Omental fat pad (tissue), 3 donors: ENCODE measurements at regions not wholly inside any gene's neighbourhood (a gene's known extent, or its start where the extent isn't known, plus 50 kb on each side); places are given as distances from the start of the nearest gene placed in this dataset.
A peak's percentile ranks its signal among the peaks of the same experiment; 100 is the strongest.

Source experiments
- ATAC-seq: fragments of 150-250 bp; one replicate; pipeline ENCODE4 v1.9.1; 2016; ENCODE audit warnings: mild to moderate bottlenecking, moderate library complexity; ENCODE audit not compliant: low FRiP score
- DNase-seq: peaks from one replicate; pipeline ENCODE4 v3.0.0-alpha.2; 2019; ENCODE audit warnings: low spot score
- TF ChIP-seq, protein P1 (sequence below), 3 donors: fragments of 450-650 bp; IDR thresholded peaks; one replicate each; pipeline ENCODE4 v1.5.1; 2016 to 2017; ENCODE audit warnings: antibody characterized with exemption in 3 of 3, mild to moderate bottlenecking in 3 of 3, moderate library complexity in 2 of 3

- DNase-seq (no peak), ATAC-seq (no peak)
- TF ChIP-seq, protein P1, sequence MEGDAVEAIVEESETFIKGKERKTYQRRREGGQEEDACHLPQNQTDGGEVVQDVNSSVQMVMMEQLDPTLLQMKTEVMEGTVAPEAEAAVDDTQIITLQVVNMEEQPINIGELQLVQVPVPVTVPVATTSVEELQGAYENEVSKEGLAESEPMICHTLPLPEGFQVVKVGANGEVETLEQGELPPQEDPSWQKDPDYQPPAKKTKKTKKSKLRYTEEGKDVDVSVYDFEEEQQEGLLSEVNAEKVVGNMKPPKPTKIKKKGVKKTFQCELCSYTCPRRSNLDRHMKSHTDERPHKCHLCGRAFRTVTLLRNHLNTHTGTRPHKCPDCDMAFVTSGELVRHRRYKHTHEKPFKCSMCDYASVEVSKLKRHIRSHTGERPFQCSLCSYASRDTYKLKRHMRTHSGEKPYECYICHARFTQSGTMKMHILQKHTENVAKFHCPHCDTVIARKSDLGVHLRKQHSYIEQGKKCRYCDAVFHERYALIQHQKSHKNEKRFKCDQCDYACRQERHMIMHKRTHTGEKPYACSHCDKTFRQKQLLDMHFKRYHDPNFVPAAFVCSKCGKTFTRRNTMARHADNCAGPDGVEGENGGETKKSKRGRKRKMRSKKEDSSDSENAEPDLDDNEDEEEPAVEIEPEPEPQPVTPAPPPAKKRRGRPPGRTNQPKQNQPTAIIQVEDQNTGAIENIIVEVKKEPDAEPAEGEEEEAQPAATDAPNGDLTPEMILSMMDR (IDR thresholded peaks at IDR 0.05), result no peak
These were observed 171.5 kb upstream of the MAF start for GRCh38 chr16:79772048-79772447.

- DNase-seq (peak; percentile 49), ATAC-seq (peak; percentile 91)
- TF ChIP-seq, protein P1 (IDR thresholded peaks at IDR 0.05), result no peak
These were observed 169.9 kb upstream of the MAF start for GRCh38 chr16:79770244-79771064.

DNA sequence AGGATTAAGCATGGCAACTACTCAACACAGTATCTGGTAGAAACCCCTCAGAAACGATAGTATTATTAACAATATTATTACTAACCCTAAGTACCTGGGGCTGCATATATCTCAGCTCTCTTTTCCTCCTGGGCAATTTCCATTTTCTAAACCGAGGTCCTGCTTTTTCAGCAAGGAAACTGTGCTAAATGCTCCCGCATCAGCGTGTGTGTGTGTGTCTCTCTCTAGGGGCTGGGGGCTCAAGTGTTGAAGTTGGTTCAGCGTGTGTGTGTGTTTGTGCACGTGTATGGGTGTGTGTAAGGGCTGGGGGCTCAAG is 169.3 kb upstream of the MAF start:
- DNase-seq (no peak), ATAC-seq (no peak)
- TF ChIP-seq, protein P1 (IDR thresholded peaks at IDR 0.05), result no peak

DNA sequence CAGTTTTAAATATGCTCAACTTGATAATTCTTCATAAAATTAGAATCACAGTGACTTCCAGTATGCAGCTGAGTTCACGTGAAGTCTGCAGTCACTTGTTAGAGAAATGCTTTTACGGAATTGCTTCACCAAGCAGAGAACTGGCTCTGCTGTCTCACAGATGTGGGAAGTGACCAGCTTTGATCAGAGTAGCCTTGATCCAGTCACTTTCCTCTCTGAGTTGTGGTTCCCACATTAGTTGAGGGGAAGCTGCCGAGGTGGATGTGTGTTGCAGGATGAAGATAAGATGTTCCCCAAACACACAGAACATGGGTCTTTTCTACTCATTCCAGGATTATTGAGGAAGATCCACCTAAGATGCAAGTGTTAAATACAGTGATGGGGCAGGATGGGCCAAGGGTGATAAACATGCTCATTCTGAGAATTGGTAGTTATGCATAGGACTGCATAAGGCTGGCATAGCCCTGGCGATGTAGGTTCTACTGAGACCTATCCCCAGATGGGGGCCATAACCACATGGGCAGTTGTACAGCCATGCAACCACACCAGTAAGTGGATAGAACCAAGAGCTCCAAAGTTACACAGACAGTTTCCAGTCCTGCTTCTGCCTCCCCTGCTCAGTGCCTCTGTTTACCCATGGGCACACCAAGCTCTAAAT is 168.9 kb upstream of the MAF start:
- DNase-seq, result no peak
- ATAC-seq, result no peak

DNA sequence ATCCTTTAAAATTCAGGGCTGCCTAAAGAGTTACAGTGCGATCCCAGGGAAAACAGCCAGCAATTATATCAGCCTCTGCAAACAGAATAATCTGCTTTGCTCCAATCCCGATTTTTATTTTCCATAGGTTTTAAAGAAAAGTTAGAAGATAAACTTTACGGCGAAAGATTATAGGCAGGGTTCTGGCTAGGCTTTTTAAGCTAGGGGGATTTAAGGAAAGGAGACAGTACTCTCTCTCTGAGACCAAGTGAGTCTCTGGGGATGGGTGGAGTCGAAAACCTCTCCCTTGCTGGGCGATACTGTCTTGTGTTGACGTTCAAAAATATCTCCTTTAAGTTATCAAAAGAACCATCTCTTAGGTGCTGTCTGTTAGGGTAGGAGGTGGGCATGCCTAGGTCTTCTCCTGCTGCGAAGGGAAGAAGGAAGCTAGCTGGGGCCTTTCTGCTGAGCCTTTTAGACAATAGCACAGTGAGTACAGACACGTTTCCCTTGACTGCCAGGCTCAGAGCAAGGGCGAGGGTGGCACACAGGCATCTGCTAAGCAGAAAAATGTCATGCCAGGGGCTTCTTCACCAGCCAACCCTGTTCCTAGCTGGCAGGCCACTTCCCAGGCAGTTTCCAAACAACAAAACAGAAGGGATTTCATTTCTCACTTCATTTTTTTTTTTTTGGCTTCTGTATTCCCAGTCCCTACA is 167.9 kb upstream of the MAF start:
- DNase-seq (no peak), ATAC-seq (no peak)
- TF ChIP-seq, protein P1 (IDR thresholded peaks at IDR 0.05), result no peak

More for the DNA sequence above, 168.9 kb upstream of the MAF start:
- TF ChIP-seq, protein P1 (IDR thresholded peaks at IDR 0.05), result no peak

DNA sequence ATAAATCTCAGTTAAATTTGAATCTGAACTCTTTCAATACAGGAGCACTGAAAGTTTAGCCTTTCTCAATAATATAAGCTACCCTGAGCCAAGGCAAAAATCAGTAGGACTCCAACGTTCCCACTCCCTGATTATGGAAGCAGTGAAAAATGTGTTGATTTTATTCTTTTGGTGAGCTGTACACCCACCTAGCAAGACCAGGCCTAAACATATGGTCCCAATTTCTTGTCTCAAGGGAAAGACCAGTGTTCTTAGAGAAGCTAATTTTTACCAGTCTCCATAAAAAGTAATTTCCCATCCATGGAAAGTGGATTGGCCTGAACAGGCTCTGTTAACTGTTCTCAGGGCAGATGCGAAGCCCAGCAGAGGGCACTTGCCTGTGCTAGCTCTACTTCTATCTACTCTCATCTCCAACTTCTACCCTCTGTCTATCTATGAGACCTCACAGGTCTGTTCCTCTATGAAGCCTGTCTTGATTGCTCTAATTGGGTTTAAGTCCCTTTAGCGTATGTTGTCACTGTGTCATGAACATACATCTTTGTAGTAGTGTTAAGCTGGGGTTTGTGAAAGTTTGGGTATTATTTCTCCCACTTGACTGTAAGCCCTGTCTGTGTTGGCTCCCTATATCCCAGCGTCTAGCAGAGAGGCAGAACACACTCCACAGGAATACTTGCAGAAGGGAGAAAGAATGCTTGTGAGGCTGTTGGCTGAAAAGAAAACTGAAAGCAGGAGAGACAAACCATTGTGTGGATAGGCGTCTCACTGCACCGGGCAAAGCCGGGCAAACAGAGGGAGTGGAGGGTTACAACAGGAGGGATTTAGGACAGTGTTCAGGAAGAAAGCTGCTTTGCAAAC is 167.1 kb upstream of the MAF start:
- TF ChIP-seq, protein P1 (IDR thresholded peaks at IDR 0.05), result no peak
- DNase-seq (no peak), ATAC-seq (peak; percentile 79)
